ENCODE measurements at regions not wholly inside any gene's neighbourhood (a gene's known extent, or its start where the extent isn't known, plus 50 kb on each side); places are given as distances from the start of the nearest gene placed in this dataset.
"Not testable (repeated sequence)": the region's sequence is repeated elsewhere in the genome, so short reads cannot be mapped to it uniquely, and the experiment has no call there.

GRCh38 chr1:232859216-232859615, 54.0 kb downstream of the MAP10 start:
- TF ChIP-seq Cebpa-rat (IDR thresholded peaks at IDR 0.05), result no peak
- no peaks in the 10 kb centered on the region for H3K9me3 ChIP-seq
- no peaks in the 10 kb centered on the region for H3K4me1 ChIP-seq
- H3K27ac ChIP-seq, result no peak overlapping the region
- H3K36me3 ChIP-seq, result no peaks in the 10 kb centered on the region
- no peak overlapping the region for H3K9ac ChIP-seq
- H3K4me3 ChIP-seq, result no peak overlapping the region
- H4K20me1 ChIP-seq, result no peaks in the 10 kb centered on the region
- no peak overlapping the region for H3K4me2 ChIP-seq
- no peaks in the 10 kb centered on the region for H3K27me3 ChIP-seq

DNA sequence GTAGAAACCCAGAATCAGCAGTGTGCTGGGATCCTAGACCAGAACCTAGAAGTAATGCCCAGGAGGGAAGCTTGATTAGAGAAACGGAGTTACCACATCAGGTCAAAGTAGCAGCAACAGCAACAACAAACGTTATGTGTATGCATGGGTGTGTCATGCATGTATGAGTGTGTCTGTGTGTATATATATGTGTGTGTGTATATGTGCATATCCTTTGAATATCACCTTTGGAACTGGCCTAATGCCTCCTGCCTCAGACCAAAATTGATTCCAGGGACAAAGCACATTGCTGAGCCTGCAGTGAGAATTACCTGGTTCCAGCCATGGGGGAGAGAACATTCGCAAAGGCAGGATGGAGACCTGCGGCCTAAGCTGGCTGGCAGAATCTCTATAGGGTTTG, 55.9 kb downstream of the MAP10 start:
- H3K4me2 ChIP-seq, result no peak overlapping the region
- no peak for TF ChIP-seq Cebpa-rat (IDR thresholded peaks at IDR 0.05)
- no peak overlapping the region for H3K27ac ChIP-seq
- H3K27me3 ChIP-seq, result no peaks in the 10 kb centered on the region
- no peak overlapping the region for H3K9ac ChIP-seq
- H3K9me3 ChIP-seq, result no peaks in the 10 kb centered on the region
- H4K20me1 ChIP-seq, result no peaks in the 10 kb centered on the region
- H3K36me3 ChIP-seq, result no peaks in the 10 kb centered on the region
- no peaks in the 10 kb centered on the region for H3K4me1 ChIP-seq
- no peak overlapping the region for H3K4me3 ChIP-seq

DNA sequence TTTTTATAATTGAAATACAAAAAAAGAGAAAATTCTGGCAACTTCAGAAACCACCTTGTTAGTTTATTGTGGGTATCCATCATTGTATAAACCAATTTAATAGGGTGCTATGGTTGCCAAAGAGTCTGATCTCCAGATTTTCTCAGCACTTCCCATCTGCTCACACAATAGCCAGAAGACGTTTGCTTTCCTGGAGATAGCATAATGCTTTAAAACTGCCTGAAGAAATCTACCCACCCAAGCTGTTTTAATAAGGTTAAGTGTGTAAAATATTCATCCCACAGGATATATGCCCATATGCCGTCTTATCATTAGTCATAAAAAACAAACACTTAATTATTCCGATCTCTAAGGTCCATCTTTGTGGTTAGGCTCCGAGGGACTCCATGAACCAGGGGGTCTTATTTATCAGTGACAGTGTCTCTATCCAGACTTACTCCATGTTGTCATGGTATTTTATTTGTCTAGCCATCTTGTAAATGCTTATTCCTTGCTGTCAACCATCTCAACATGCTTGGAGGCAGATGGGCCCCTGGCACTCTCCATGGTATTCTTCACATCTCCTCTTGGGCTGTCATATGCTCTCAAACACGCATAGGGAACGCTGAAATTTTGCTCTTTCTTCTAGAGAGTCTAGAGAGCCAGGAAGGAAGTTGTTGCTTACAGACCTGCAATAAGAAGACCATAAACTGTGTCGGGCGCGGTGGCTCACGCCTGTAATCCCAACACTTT, 58.5 kb downstream of the MAP10 start:
- no peak overlapping the region for H3K9ac ChIP-seq
- no peaks in the 10 kb centered on the region for H3K36me3 ChIP-seq
- H3K4me2 ChIP-seq, result no peak overlapping the region
- no peaks in the 10 kb centered on the region for H3K4me1 ChIP-seq
- no peaks in the 10 kb centered on the region for H4K20me1 ChIP-seq
- no peak overlapping the region for H3K27ac ChIP-seq
- no peaks in the 10 kb centered on the region for H3K27me3 ChIP-seq
- no peak overlapping the region for H3K4me3 ChIP-seq
- H3K9me3 ChIP-seq, result no peaks in the 10 kb centered on the region
- TF ChIP-seq Cebpa-rat (IDR thresholded peaks at IDR 0.05), result no peak

DNA sequence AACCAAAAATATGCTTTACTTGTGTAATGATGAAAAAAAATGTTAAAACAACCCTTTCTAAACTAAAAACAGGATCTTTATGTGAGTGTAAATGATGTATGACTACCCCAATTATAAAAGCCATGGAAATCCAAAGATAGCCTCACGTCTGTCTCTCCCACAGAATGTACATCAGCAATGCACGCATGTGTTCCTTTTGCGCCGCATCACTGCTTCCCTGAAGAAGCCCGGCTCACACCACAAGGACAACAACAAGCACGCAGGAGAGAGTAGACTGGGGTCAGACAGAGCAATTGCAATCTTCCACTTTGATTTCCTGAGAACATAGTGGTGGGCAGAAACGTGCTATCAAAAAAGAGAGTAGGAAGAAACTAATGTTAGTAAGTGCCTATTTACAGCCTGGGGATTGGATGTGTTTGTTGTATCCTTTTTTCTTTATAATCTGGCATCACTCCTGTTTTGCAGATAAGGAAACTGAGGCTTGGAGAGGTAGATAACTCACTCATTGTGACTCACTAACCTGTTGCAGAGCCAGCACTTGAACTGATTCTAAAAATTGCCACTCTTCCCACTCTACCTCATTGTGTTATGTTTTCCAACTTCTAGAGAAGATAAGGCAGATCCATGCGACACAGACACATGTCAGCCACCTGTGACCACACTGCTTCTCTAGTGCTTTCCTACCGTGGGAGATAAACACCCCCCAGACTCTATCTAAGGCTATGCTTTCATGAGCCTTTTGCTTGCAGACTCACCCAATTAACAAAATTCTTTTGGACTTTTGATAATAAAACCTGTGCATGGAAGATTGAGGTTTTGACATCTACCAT, 60.1 kb downstream of the MAP10 start:
- H3K9ac ChIP-seq, result no peak overlapping the region
- no peaks in the 10 kb centered on the region for H3K9me3 ChIP-seq
- H3K4me2 ChIP-seq, result no peak overlapping the region
- TF ChIP-seq Cebpa-rat (IDR thresholded peaks at IDR 0.05), result no peak
- H3K4me3 ChIP-seq, result no peak overlapping the region
- H3K27me3 ChIP-seq, result no peaks in the 10 kb centered on the region
- H3K27ac ChIP-seq, result no peak overlapping the region
- no peaks in the 10 kb centered on the region for H3K36me3 ChIP-seq
- no peaks in the 10 kb centered on the region for H4K20me1 ChIP-seq
- 0 out of 2 replicates have a peak, but pooled peaks cover 4% of the 10 kb centered on the region for H3K4me1 ChIP-seq

DNA sequence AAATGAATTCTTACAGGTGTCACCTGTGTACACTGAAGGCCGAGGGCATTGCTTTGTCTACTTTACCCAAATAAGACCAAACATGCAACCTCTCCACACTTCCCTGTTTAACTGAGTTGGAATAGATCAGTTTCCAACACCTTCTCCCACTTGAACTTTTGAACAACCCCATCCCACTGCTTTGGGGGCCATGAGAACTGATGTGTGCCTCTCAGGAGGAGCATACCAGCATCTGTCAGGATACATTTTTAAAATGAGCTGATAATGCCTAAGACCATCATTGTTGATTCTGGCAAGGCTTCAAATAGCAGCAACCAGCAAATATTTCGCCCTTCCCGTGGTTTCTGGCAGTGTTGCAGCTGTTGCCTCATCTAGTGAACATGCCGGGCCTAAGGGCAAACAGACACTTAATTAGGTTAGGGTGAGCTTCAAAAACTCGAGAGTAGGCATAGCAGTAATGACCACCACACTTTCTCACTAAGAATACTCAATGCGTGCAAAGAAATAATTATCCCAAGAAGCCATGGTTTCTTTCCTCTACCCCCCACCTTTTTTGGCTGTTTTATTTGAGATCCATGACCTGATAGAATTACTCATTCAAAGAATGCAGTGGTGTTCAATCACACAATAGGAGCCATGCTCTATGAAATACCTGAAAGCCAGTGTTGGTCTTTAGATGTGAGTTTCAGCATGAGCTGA, 63.7 kb downstream of the MAP10 start:
- Histone ChIP-seq H3K4me3 (no peak overlapping the region), H3K4me2 (no peak overlapping the region), H3K27me3 (no peaks in the 10 kb centered on the region), H3K36me3 (no peaks in the 10 kb centered on the region), H3K9ac (no peak overlapping the region), H3K4me1 (0 out of 2 replicates have a peak, but pooled peaks cover 4% of the 10 kb centered on the region), H3K9me3 (no peaks in the 10 kb centered on the region), H4K20me1 (no peaks in the 10 kb centered on the region), H3K27ac (no peak overlapping the region)
- TF ChIP-seq Cebpa-rat (IDR thresholded peaks at IDR 0.05), result no peak

GRCh38 chr1:232871291-232871969, 66.2 kb downstream of the MAP10 start:
- not testable (repeated sequence) for H4K20me1 ChIP-seq, H3K4me3 ChIP-seq, H3K4me1 ChIP-seq

DNA sequence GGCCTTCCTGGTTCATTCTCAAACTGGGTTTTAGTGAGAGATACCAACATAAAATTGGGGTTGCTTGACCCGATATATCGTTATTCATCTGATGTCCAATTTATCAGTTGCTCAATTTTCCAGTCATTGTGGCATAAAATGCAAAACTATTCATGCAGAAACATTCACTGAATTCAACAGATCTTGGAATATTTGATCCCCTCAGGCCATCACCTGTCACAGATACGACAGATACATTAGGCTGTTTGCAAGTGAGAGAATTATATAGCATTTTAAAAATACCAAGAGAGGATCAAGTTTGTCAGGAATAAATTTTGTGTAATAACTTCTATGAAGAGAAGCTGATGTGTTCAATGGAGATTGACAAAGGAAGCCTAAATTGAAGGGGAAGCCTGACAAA, 67.1 kb downstream of the MAP10 start:
- no peaks in the 10 kb centered on the region for H3K36me3 ChIP-seq
- H3K4me1 ChIP-seq, result peaks cover 4% of the 10 kb centered on the region; the same call in 1 of the 2 replicates
- H3K4me3 ChIP-seq, result no peak overlapping the region
- H4K20me1 ChIP-seq, result no peaks in the 10 kb centered on the region
- H3K4me2 ChIP-seq, result no peak overlapping the region
- no peak for TF ChIP-seq Cebpa-rat (IDR thresholded peaks at IDR 0.05)
- no peak overlapping the region for H3K9ac ChIP-seq
- peaks cover 5% of the 10 kb centered on the region; the same call in 1 of the 2 replicates for H3K9me3 ChIP-seq
- H3K27me3 ChIP-seq, result no peaks in the 10 kb centered on the region
- no peak overlapping the region for H3K27ac ChIP-seq

More at GRCh38 chr1:232871291-232871969, 66.2 kb downstream of the MAP10 start:
- H3K9ac ChIP-seq, H3K9me3 ChIP-seq, H3K27me3 ChIP-seq, H3K4me2 ChIP-seq, H3K27ac ChIP-seq, H3K36me3 ChIP-seq: not testable (repeated sequence)

GRCh38 chr1:232872738-232873137, 67.5 kb downstream of the MAP10 start:
- Histone ChIP-seq H4K20me1 (no peaks in the 10 kb centered on the region), H3K27me3 (no peaks in the 10 kb centered on the region), H3K27ac (no peak overlapping the region), H3K4me3 (no peak overlapping the region), H3K4me1 (peaks cover 7% of the 10 kb centered on the region; the same call in 1 of the 2 replicates), H3K9me3 (peaks cover 5% of the 10 kb centered on the region; the same call in 1 of the 2 replicates), H3K36me3 (no peaks in the 10 kb centered on the region), H3K4me2 (no peak overlapping the region), H3K9ac (no peak overlapping the region)
- no peak for TF ChIP-seq Cebpa-rat (IDR thresholded peaks at IDR 0.05)

DNA sequence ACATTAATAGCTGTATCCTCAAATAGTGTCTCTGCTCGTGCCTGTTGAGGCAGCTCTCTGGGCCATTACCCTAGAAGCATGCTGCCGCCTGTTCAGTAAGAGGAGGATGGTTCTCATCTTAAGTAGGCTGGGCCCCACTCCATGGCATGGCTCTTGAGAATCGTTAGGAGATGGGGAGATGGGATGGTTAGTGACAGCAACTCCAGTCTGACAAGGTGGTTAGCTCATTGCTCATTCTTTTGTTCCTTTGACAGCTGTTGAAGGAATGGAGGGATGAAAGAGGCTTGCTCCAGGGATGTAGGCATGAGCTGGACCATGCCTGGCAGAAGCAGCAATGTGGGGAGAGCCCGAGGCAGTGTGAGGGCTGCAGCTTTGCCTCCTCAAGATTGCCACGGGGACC, 68.2 kb downstream of the MAP10 start:
- H3K9me3 ChIP-seq, result peaks cover 5% of the 10 kb centered on the region; the same call in 1 of the 2 replicates
- TF ChIP-seq Cebpa-rat (IDR thresholded peaks at IDR 0.05), result no peak
- no peak overlapping the region for H3K4me3 ChIP-seq
- H4K20me1 ChIP-seq, result no peaks in the 10 kb centered on the region
- no peaks in the 10 kb centered on the region for H3K27me3 ChIP-seq
- H3K4me2 ChIP-seq, result no peak overlapping the region
- H3K36me3 ChIP-seq, result no peaks in the 10 kb centered on the region
- H3K9ac ChIP-seq, result no peak overlapping the region
- H3K27ac ChIP-seq, result no peak overlapping the region
- H3K4me1 ChIP-seq, result peaks cover 11% of the 10 kb centered on the region; the same call in 1 of the 2 replicates

Data from BLaER1 (cell line).